GM21717 (cell line): ENCODE measurements at regions not wholly inside any gene's neighbourhood (a gene's known extent, or its start where the extent isn't known, plus 50 kb on each side); places are given as distances from the start of the nearest gene placed in this dataset.

ENCODE experiments used
- ATAC-seq: cut with Tn5 transposase; IDR thresholded peaks from one replicate; pipeline ENCODE4 v1.9.1; 2021; ENCODE audit warnings: mild to moderate bottlenecking, moderate library complexity; ENCODE audit not compliant: unreplicated experiment

DNA sequence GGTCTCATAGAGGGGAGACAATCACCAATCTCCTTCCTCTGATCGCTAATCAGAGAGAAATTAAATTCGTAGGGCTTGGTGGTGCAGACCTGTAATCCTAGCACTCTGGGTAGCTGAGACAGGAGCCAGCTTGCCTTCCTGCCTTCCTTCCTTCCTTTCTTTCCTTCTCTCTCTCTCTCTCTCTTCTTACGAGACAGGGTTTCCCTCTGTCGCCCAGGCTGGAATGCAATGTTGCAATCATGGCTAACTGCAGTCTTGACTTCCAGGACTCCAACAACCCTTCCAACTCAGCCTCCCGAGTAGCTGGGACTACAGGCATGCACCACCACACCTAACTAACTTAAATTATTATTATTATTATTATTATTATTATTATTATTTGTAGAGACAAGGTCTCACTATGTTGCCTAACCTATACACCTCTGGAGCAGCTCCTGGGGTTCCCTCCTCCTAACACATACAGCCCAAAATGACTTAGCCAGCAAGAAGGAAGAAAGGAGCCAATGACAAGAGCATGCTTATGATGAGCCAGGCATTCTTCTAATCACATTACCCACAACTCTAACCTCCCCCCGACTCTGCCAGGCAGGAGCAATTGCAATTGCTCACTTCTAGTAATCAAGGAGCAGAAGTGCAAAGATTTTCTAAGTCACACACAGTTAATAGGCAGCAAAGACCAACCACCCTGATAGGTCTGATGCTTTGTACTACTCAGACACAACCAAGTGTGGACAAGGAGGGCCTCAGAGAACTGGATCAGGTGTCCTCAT lies 105.4 kb upstream of the F3 start:
- no peak for ATAC-seq

GRCh38 chr1:94646141-94646643 lies 104.6 kb upstream of the F3 start:
- ATAC-seq = no peak

DNA sequence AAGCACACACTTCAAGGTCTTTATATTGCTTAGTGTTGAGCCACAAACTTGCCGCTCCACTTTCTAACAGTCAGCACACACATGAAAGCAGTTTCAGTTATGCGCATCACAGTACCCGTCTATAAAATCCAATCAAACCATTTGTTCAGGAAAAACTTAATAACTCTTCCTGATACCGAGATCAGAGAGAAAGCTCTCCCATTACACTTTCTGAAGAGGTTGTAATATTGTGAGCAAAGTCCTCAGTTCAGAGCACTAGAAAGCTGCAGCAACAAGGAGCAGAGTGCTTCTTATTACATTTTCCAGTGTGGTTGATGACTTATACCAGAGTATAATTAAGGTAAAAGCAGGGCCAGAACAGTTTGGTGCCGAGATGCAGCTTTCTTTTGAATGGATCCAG lies 102.8 kb upstream of the F3 start:
- ATAC-seq = no peak

DNA sequence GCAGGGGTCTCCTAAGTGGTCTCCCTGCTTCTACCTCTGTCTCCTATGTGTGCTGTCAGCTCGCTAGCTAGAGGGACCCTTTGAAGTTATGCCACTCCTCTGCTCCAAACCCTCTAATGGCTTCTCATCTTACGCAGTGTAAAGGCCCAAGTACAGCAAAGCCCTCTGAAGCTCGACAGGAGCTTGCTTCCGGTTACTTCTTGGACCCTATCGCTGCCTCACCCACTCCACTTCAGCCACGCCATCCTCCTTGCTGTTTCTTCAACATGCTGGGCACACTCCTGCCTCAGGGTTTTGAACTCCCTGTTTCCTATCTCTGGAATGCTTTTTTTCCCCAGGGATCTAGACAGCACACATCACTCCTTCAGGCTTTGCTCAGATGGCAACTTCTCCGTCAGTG lies 102.3 kb upstream of the F3 start:
- no peak for ATAC-seq

GRCh38 chr1:94642617-94643321 lies 101.2 kb upstream of the F3 start:
- no peak for ATAC-seq

DNA sequence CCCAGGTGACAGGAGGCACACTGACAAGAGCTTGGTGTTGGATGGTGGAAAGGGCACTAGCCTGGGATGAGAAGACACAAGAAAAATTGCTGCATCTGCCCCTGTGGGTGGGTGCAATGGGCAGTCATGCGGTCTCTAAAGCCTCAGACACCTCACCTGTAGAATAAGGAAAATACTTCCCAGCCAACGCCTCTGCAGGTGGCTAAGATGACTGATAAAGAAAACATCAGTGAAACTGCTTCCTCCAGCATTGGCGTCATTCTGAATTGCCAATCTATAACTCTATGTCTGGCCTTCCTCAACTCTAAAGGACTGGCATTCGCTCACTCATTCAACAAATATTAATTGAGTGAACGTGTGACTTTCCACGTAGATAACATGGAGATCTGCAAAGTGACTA lies 100.4 kb upstream of the F3 start:
- ATAC-seq = no peak

DNA sequence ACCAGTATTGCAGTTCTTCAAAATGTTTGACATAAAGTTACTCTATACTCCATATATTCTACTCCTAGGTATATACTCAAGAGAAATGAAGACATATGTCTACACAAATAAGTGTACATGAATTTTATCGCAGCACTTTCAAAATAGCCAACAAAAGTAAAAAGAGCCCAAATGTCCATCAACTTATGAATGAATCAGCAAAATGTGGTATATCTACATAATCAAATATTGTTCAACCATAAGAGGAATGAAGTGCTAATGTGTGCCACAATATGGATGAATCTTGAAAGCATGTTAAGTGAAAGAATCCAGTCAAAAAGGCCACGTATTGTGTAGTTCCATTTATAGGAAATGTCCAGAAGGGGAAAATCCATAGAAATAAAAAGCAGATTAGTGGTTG lies 98.6 kb upstream of the F3 start:
- ATAC-seq = no peak

- no peak for ATAC-seq
These were observed 95.6 kb upstream of the F3 start for GRCh38 chr1:94637121-94637520.

GRCh38 chr1:94636624-94637023 lies 95.1 kb upstream of the F3 start:
- no peak for ATAC-seq

DNA sequence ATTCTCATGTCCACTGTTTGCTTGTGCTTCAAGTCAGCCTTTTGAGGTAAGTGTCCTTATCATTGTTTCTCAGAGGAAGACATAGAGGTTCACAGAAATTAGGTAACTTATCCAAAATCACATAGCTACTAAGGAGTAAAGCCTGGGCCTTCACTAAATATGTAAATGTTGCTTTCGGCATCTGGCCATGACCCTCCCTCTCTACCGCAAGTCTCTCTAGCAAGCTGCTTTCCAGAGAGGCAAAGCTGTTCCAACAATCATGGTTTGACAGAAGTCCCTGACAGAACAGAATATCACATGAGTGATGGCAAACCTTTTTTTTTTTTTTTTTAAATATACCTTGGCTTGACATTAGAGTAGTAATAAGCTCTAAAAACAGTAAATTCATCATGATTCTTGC lies 94.5 kb upstream of the F3 start:
- no peak for ATAC-seq

DNA sequence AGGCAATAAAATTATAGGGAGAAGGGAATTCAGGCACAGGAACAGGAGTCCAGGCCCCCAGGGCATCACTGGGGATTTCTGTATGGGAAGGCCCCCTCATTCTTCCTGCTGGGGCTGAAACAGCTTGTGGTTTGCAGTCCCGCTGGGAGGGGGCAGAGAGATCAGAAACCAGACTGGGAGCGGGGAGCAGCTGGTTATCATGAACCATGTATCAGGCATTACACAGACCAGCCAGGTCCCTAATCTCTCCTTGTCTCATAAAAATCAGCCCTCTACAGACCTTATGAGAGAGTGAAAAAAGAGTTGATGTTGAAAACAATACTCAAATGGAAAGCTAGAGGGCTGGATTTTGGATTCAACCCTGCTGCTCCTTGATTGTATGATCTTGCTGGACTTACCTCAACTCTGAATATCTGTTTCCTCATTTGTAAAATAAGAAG lies 93.4 kb upstream of the F3 start:
- no peak for ATAC-seq

DNA sequence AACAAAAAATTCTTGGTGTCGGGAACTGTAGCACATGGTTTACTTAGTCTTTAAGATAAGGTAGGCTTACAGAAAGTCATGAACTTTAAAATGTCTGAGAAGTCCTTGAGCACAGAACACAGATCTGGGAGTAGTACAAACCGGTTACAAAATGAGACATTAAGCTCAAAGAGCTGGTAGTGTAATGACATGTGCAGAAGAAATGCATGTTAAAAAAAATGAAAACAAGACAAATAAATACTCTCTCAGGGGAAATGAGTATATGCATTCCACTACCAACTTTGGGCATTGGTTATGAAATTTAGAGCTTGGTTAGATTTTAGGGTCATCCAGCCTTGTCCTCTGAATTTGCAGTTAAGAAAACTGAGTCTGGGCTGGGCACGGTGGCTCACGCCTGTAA lies 91.5 kb upstream of the F3 start:
- ATAC-seq = no peak

DNA sequence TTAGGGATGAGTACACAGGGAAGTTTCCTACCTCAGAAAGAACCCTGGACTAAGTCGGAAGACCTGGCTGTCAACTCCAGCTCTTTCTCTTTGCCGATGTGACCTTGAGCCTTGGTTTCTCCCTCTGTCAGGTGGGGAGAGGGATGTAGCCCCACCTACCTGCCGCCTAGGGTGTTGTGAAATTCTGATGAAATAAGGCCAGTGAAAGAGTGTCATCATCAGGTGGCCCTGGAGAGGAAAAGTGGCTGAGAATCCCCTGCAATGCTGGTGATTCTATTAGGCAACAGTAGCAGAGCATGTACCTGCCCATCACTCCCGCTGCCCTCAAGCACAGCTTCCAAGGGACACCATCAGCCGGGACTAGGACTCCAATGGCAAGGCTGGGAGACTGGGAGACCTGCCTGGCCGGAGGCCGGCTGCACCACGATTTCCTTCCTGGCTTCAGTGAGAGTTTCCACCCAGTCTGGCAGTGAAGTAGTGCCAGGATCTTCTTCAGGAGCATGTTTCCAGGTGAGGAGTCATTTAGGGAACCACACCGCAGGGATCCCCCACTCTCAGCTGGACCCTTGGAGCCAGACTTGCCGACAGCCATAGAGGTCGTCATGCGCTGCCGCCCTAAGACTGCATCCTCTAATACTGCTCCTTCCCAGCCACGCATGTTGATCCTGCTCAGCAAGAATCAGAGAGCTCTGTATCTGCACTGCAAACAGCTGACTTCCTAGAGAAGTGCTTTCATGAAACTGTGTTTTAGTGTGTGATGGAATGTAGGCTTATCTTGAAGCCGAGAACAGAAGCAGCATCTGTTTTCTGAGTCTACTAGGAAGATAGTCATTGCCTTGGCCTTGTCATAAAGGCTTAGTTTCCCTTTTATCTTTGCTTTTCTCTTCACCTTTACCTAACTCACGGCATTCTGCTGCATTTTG lies 88.0 kb upstream of the F3 start:
- ATAC-seq = no peak

GRCh38 chr1:94628499-94628843 lies 86.9 kb upstream of the F3 start:
- no peak for ATAC-seq

DNA sequence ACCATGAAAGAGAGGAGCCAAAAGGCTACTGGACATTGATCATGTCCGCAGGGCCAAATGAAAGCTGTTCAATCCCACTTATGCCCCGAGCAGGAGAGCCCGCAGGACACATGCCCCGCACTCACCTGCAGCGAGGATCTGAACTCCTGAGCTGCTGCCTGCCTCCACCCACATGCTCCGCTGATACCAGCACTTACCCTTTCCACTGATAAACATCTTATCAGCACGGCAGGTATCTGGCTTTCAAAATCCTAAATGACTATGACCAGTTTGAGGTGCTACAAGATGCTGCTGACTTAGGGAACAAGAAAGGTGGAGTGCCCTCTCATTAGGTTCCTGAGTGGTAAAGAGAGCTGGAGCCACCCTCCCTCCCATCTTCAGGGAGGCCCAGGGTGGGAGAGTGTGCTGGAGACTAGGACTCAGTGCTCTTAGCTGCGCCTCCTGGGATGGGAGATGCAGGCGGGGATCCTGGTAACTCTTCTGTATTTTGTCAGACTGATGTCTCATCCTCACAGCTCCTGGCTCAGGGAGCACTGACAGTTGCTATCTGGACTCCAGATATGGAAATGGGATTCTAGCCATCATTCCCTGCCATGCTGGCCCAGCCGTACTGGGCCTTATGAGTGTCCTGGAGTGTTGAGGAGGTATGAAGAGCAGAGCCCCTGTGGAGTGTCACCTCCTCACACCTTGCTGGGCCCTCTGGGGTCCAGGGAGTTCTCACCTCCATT lies 86.4 kb upstream of the F3 start:
- no peak for ATAC-seq

GRCh38 chr1:94624203-94624602 lies 82.6 kb upstream of the F3 start:
- ATAC-seq = no peak

GRCh38 chr1:94623560-94624148 lies 82.1 kb upstream of the F3 start:
- ATAC-seq = no peak

DNA sequence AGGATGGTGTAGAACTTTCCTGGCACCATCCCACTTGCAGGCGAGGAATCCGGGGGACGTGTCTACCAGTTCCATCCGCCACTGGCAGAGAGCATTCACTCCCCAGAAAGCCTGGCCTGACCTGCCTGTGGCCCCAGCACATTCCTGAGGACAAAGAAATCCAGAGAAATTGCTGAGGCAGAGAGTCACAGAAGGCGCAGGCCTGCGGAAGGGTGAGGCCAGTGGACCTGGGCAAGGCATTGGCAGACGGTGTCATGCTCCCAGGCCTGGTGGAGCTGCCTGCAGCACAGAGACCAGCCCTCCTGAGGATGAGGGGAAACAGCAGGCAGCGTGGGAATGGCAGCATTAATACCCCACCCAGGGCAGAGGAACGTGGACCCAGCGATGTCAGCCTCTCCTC lies 81.2 kb upstream of the F3 start:
- no peak for ATAC-seq

DNA sequence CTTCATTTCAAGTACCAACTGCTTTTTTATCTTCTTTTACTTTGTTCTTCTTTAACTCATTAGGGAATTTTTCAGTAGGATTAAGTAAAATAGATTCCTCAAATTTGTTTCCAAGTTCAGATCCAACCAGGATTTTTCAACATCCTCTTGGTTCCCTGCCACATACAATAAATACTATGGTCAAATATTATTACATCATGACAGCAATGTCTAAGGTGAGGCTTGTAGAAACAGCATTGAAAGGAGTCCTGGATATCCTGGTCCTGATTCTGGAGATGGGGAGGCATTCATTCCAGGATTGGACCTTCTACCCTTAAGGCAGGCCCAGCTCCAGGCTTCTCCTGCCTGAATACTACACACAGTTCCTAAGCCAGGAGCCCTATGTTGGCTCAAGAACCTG lies 80.2 kb upstream of the F3 start:
- ATAC-seq = no peak

- no peak for ATAC-seq
These were observed 79.8 kb upstream of the F3 start for GRCh38 chr1:94621395-94621794.
